ENCODE measurements at regions not wholly inside any gene's neighbourhood (a gene's known extent, or its start where the extent isn't known, plus 50 kb on each side); places are given as distances from the start of the nearest gene placed in this dataset.

DNA sequence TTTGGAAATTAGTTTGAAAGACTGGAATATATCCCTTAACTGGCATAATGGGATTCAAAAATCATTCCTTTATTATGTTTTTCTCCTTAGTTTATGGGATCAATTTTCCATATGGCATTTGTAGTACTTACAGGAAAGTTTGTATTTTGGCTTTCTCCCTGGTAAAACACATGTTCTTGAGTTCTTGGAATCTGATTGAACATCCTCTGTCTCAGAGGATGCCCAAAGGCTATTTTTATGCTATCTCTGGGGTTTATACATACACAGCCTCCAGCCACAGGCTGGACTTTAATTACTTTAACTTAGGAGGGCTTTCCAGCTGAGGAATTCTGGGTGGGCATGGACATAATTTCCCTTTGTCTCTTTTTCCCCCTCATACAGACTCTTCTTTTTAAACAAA lies 236.4 kb downstream of the HGF start:
- H3K9ac ChIP-seq (ENCODE audit: low read depth, low read length, poor library complexity, severe bottlenecking): no peak overlapping the region
- H3K4me3 ChIP-seq (ENCODE audit: low read length, poor library complexity, severe bottlenecking): no peak overlapping the region
- H4K20me1 ChIP-seq (ENCODE audit: insufficient read depth, low read length, poor library complexity, severe bottlenecking): no peaks in the 10 kb centered on the region
- H2AFZ ChIP-seq (ENCODE audit: low read length): no peak overlapping the region
- H3F3A ChIP-seq (ENCODE audit: low read depth): no peaks in the 10 kb centered on the region
- no peaks in the 10 kb centered on the region for H3K27me3 ChIP-seq (ENCODE audit: insufficient read depth, low read length, poor library complexity, severe bottlenecking)
- no peaks in the 10 kb centered on the region for H3K9me3 ChIP-seq (ENCODE audit: insufficient read depth, low read depth, low read length)
- TF ChIP-seq EZH2phosphoT487 (IDR thresholded peaks at IDR 0.05; ENCODE audit: borderline replicate concordance): no peak
- TF ChIP-seq, protein P1, sequence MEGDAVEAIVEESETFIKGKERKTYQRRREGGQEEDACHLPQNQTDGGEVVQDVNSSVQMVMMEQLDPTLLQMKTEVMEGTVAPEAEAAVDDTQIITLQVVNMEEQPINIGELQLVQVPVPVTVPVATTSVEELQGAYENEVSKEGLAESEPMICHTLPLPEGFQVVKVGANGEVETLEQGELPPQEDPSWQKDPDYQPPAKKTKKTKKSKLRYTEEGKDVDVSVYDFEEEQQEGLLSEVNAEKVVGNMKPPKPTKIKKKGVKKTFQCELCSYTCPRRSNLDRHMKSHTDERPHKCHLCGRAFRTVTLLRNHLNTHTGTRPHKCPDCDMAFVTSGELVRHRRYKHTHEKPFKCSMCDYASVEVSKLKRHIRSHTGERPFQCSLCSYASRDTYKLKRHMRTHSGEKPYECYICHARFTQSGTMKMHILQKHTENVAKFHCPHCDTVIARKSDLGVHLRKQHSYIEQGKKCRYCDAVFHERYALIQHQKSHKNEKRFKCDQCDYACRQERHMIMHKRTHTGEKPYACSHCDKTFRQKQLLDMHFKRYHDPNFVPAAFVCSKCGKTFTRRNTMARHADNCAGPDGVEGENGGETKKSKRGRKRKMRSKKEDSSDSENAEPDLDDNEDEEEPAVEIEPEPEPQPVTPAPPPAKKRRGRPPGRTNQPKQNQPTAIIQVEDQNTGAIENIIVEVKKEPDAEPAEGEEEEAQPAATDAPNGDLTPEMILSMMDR (conservative IDR thresholded peaks at IDR 0.05; ENCODE audit: low read length): no peak
- no peak overlapping the region for H3K4me2 ChIP-seq (ENCODE audit: low read depth, low read length, poor library complexity, severe bottlenecking)
- no peaks in the 10 kb centered on the region for H3K4me1 ChIP-seq (ENCODE audit: insufficient read depth, low read length, poor library complexity, severe bottlenecking)
- no peaks in the 10 kb centered on the region for H3K9me2 ChIP-seq (replicated peaks; ENCODE audit: low read depth, low read length)
- no peaks in the 10 kb centered on the region for H3K79me2 ChIP-seq (ENCODE audit: insufficient read depth, low read length)
- no peaks in the 10 kb centered on the region for H3K36me3 ChIP-seq (ENCODE audit: insufficient read depth, low read length)

DNA sequence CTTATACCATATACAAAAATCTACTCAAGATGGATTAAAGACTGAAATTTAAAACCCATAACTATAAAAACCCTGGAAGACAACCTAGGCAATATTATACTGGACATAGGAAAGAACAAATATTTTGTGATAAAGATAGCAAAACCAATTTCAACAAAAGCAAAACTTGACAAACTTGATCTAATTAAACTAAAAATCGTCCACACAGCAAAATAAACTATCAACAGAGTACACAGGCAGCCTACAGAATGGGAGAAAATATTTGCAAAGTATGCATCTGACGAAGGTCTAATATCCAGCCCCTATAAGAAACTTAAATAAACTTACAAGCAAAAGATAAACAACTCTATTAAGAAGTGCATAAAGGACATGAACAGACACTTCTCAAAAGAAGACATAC lies 240.1 kb downstream of the HGF start:
- no peaks in the 10 kb centered on the region for H3K79me2 ChIP-seq (ENCODE audit: insufficient read depth, low read length)
- no peak for TF ChIP-seq EZH2phosphoT487 (IDR thresholded peaks at IDR 0.05; ENCODE audit: borderline replicate concordance)
- TF ChIP-seq, protein P1 (conservative IDR thresholded peaks at IDR 0.05; ENCODE audit: low read length): no peak

DNA sequence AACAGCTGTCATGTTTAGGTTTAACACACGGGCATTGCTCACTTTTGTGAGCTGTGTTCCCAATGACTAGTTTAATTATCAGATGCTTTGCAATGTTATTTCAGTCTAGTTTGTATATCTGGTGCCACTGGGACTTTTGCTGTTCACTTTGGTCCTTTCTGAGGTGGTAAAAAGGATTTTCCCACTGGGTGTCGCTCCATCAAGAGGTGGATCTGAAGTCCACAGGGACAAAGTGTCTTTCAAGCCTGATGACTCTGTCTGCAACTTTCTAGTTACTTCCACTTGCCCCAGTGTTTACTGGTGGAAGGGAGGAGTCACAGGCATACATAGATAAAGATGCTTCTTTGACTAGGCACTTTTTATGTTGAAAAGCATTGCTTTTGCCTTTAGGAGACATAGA lies 242.2 kb downstream of the HGF start:
- no peaks in the 10 kb centered on the region for H3K79me2 ChIP-seq (ENCODE audit: insufficient read depth, low read length)
- no peaks in the 10 kb centered on the region for H3K9me3 ChIP-seq (ENCODE audit: insufficient read depth, low read depth, low read length)
- TF ChIP-seq, protein P1 (conservative IDR thresholded peaks at IDR 0.05; ENCODE audit: low read length): no peak
- no peak for TF ChIP-seq EZH2phosphoT487 (IDR thresholded peaks at IDR 0.05; ENCODE audit: borderline replicate concordance)
- no peaks in the 10 kb centered on the region for H3K4me1 ChIP-seq (ENCODE audit: insufficient read depth, low read length, poor library complexity, severe bottlenecking)
- no peaks in the 10 kb centered on the region for H3K27me3 ChIP-seq (ENCODE audit: insufficient read depth, low read length, poor library complexity, severe bottlenecking)
- H3K4me2 ChIP-seq (ENCODE audit: low read depth, low read length, poor library complexity, severe bottlenecking): no peak overlapping the region
- H2AFZ ChIP-seq (ENCODE audit: low read length): no peak overlapping the region
- no peaks in the 10 kb centered on the region for H3F3A ChIP-seq (ENCODE audit: low read depth)
- no peaks in the 10 kb centered on the region for H3K9me2 ChIP-seq (replicated peaks; ENCODE audit: low read depth, low read length)
- H3K36me3 ChIP-seq (ENCODE audit: insufficient read depth, low read length): no peaks in the 10 kb centered on the region
- H3K9ac ChIP-seq (ENCODE audit: low read depth, low read length, poor library complexity, severe bottlenecking): no peak overlapping the region
- H4K20me1 ChIP-seq (ENCODE audit: insufficient read depth, low read length, poor library complexity, severe bottlenecking): no peaks in the 10 kb centered on the region
- no peak overlapping the region for H3K4me3 ChIP-seq (ENCODE audit: low read length, poor library complexity, severe bottlenecking)

More for the DNA sequence above, 240.1 kb downstream of the HGF start:
- no peak overlapping the region for H3K9ac ChIP-seq (ENCODE audit: low read depth, low read length, poor library complexity, severe bottlenecking)
- H3K9me2 ChIP-seq (replicated peaks; ENCODE audit: low read depth, low read length): no peaks in the 10 kb centered on the region
- H3K4me3 ChIP-seq (ENCODE audit: low read length, poor library complexity, severe bottlenecking): no peak overlapping the region
- no peaks in the 10 kb centered on the region for H4K20me1 ChIP-seq (ENCODE audit: insufficient read depth, low read length, poor library complexity, severe bottlenecking)
- no peaks in the 10 kb centered on the region for H3K9me3 ChIP-seq (ENCODE audit: insufficient read depth, low read depth, low read length)
- no peaks in the 10 kb centered on the region for H3F3A ChIP-seq (ENCODE audit: low read depth)
- no peaks in the 10 kb centered on the region for H3K4me1 ChIP-seq (ENCODE audit: insufficient read depth, low read length, poor library complexity, severe bottlenecking)
- no peaks in the 10 kb centered on the region for H3K36me3 ChIP-seq (ENCODE audit: insufficient read depth, low read length)
- no peaks in the 10 kb centered on the region for H3K27me3 ChIP-seq (ENCODE audit: insufficient read depth, low read length, poor library complexity, severe bottlenecking)
- H3K4me2 ChIP-seq (ENCODE audit: low read depth, low read length, poor library complexity, severe bottlenecking): no peak overlapping the region
- H2AFZ ChIP-seq (ENCODE audit: low read length): no peak overlapping the region
